ENCODE measurements at regions not wholly inside any gene's neighbourhood (a gene's known extent, or its start where the extent isn't known, plus 50 kb on each side); places are given as distances from the start of the nearest gene placed in this dataset.

DNA sequence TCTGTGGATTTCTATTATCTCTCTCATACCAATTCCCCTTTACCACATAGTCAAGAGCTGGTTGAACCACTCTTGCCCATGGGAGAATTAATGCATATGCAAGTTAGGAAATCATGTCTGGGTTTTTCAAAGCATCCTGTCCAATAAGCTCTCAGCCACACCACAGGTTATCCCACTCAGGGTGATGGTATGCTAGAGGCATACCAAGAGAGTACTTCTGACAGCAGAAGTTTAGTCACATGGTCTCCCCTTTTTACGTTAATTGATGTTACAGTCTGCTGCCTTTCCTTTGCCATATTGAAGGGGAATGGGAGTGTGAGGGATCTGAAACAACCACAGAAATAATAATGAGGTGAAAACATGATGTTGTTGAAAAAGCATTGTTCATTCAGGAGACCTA lies 135.8 kb upstream of the PBX1 start:
- TF ChIP-seq, protein P1, sequence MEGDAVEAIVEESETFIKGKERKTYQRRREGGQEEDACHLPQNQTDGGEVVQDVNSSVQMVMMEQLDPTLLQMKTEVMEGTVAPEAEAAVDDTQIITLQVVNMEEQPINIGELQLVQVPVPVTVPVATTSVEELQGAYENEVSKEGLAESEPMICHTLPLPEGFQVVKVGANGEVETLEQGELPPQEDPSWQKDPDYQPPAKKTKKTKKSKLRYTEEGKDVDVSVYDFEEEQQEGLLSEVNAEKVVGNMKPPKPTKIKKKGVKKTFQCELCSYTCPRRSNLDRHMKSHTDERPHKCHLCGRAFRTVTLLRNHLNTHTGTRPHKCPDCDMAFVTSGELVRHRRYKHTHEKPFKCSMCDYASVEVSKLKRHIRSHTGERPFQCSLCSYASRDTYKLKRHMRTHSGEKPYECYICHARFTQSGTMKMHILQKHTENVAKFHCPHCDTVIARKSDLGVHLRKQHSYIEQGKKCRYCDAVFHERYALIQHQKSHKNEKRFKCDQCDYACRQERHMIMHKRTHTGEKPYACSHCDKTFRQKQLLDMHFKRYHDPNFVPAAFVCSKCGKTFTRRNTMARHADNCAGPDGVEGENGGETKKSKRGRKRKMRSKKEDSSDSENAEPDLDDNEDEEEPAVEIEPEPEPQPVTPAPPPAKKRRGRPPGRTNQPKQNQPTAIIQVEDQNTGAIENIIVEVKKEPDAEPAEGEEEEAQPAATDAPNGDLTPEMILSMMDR (conservative IDR thresholded peaks at IDR 0.05; ENCODE audit: low read depth, low read length), result no peak
- TF ChIP-seq EZH2 (IDR thresholded peaks at IDR 0.05; ENCODE audit: borderline replicate concordance, low read depth, low read length, poor library complexity, severe bottlenecking), result no peak
